Loucy (cell line): ENCODE measurements at regions not wholly inside any gene's neighbourhood (a gene's known extent, or its start where the extent isn't known, plus 50 kb on each side); places are given as distances from the start of the nearest gene placed in this dataset.

Experiments used
- H2AFZ ChIP-seq: fragments of 200-600 bp; sonication (generic); 2 replicates; pipeline ENCODE4 v1.6.0; 2016; ENCODE audit warnings: antibody characterized with exemption, mild to moderate bottlenecking, low read length, moderate library complexity
- H3F3A ChIP-seq: fragments of 200-600 bp; 2 replicates; pipeline ENCODE4 v1.6.0; 2016; ENCODE audit warnings: antibody characterized with exemption, low read depth, mild to moderate bottlenecking
- H3K27me3 ChIP-seq: fragments of 200-600 bp; sonication (generic); 2 replicates; pipeline ENCODE4 v1.6.1; 2014; ENCODE audit warnings: low read length, mild to moderate bottlenecking; ENCODE audit not compliant: insufficient read depth, poor library complexity, severe bottlenecking
- H3K36me3 ChIP-seq: fragments of 200-600 bp; sonication (generic); 2 replicates; pipeline ENCODE4 v1.6.1; 2016; ENCODE audit warnings: low read length; ENCODE audit not compliant: insufficient read depth
- H3K4me1 ChIP-seq: fragments of 200-600 bp; sonication (generic); 2 replicates; pipeline ENCODE4 v1.5.1; 2014; ENCODE audit warnings: low read length, mild to moderate bottlenecking; ENCODE audit not compliant: insufficient read depth, poor library complexity, severe bottlenecking
- H3K4me2 ChIP-seq: fragments of 200-600 bp; sonication (generic); 2 replicates; pipeline ENCODE4 v1.6.0; 2014; ENCODE audit warnings: antibody characterized with exemption, low read length, low read depth, mild to moderate bottlenecking; ENCODE audit not compliant: poor library complexity, severe bottlenecking
- H3K4me3 ChIP-seq: fragments of 200-600 bp; sonication (generic); 2 replicates; pipeline ENCODE4 v1.5.1; 2014; ENCODE audit warnings: low read length, mild to moderate bottlenecking, mixed read lengths; ENCODE audit not compliant: poor library complexity, severe bottlenecking
- H3K79me2 ChIP-seq: fragments of 200-600 bp; sonication (generic); 2 replicates; pipeline ENCODE4 v1.6.1; 2014; ENCODE audit warnings: low read length; ENCODE audit not compliant: insufficient read depth
- H3K9ac ChIP-seq: fragments of 200-600 bp; sonication (generic); 2 replicates; pipeline ENCODE4 v1.6.0; 2014; ENCODE audit warnings: mild to moderate bottlenecking, low read depth, low read length, moderate library complexity; ENCODE audit not compliant: poor library complexity, severe bottlenecking
- H3K9me2 ChIP-seq: fragments of 200-600 bp; sonication (generic); replicated peaks from 2 replicates; pipeline ENCODE4 v1.6.1; 2016; ENCODE audit warnings: low read depth, low read length, mixed read lengths
- H3K9me3 ChIP-seq: fragments of 200-600 bp; sonication (generic); 2 replicates; pipeline ENCODE4 v1.6.1; 2014; ENCODE audit warnings: mild to moderate bottlenecking, antibody characterized with exemption, low read length, low read depth; ENCODE audit not compliant: insufficient read depth
- H4K20me1 ChIP-seq: fragments of 200-600 bp; sonication (generic); 2 replicates; pipeline ENCODE4 v1.6.0; 2014; ENCODE audit warnings: antibody characterized with exemption, low read length, mild to moderate bottlenecking; ENCODE audit not compliant: insufficient read depth, poor library complexity, severe bottlenecking
- EZH2phosphoT487 ChIP-seq: fragments of 200-600 bp; IDR thresholded peaks from 2 replicates; pipeline ENCODE4 v1.6.1; 2018; ENCODE audit warnings: antibody characterized with exemption, mild to moderate bottlenecking, moderate library complexity, borderline replicate concordance
- TF ChIP-seq, protein P1 (sequence below): fragments of 200-600 bp; sonication (generic); conservative IDR thresholded peaks from 2 replicates; pipeline ENCODE4 v1.5.1; 2014; ENCODE audit warnings: mild to moderate bottlenecking, antibody characterized with exemption, low read length

DNA sequence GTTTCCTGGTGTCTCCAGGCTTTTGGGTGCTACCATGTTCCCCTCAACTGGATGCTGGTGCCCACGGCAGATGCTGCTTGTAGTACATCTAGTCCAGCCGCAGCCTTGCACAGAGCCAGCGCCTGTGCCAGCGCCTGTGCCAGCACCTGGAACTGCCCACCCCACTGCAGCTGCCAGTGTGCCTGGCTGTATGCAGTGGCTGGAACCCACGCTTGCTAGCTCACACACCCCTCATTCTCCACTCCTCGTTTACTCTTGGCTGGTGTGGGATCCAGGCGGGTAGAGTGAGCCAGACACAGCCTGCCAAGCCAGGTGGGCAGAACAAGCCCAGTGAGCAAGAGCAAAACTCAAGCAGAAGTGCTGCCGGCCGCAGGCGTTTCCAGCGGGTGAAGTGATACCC lies 428.6 kb downstream of the SLITRK1 start:
- Histone ChIP-seq H3K9me2 (no peaks in the 10 kb centered on the region), H3K36me3 (no peaks in the 10 kb centered on the region), H3K9me3 (no peaks in the 10 kb centered on the region), H3K4me2 (no peak overlapping the region), H3K79me2 (no peaks in the 10 kb centered on the region), H3F3A (no peaks in the 10 kb centered on the region), H4K20me1 (no peaks in the 10 kb centered on the region), H3K4me3 (no peak overlapping the region), H3K27me3 (no peaks in the 10 kb centered on the region), H3K4me1 (no peaks in the 10 kb centered on the region), H2AFZ (no peak overlapping the region), H3K9ac (no peak overlapping the region)
- no peak for TF ChIP-seq EZH2phosphoT487
- TF ChIP-seq, protein P1, sequence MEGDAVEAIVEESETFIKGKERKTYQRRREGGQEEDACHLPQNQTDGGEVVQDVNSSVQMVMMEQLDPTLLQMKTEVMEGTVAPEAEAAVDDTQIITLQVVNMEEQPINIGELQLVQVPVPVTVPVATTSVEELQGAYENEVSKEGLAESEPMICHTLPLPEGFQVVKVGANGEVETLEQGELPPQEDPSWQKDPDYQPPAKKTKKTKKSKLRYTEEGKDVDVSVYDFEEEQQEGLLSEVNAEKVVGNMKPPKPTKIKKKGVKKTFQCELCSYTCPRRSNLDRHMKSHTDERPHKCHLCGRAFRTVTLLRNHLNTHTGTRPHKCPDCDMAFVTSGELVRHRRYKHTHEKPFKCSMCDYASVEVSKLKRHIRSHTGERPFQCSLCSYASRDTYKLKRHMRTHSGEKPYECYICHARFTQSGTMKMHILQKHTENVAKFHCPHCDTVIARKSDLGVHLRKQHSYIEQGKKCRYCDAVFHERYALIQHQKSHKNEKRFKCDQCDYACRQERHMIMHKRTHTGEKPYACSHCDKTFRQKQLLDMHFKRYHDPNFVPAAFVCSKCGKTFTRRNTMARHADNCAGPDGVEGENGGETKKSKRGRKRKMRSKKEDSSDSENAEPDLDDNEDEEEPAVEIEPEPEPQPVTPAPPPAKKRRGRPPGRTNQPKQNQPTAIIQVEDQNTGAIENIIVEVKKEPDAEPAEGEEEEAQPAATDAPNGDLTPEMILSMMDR, result no peak

DNA sequence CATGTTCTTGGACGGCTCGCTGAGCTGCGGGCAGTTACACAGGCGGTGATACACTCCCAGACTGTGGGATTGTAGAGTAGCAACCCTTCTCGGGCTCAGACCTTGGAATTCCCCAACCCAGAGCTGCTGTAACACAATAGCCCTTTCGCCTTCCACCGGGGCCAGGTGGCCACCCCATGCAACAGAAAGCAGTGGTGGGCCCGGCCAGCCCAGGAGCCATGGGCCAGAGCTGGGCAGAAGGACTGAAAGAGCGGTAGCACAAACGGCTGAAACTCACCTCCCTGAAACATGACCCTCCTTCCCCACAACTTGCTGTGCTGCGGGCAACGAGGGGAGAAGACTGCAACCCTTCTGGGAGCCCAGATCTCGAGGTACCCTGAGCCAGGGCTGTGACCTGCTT lies 429.0 kb downstream of the SLITRK1 start:
- Histone ChIP-seq H3K79me2 (no peaks in the 10 kb centered on the region), H3K36me3 (no peaks in the 10 kb centered on the region), H3K4me2 (no peak overlapping the region), H2AFZ (no peak overlapping the region), H3K27me3 (no peaks in the 10 kb centered on the region), H3K9me2 (no peaks in the 10 kb centered on the region), H3K4me3 (no peak overlapping the region), H3K4me1 (no peaks in the 10 kb centered on the region), H3F3A (no peaks in the 10 kb centered on the region), H4K20me1 (no peaks in the 10 kb centered on the region), H3K9me3 (no peaks in the 10 kb centered on the region), H3K9ac (no peak overlapping the region)
- TF ChIP-seq, protein P1, result no peak
- TF ChIP-seq EZH2phosphoT487, result no peak

DNA sequence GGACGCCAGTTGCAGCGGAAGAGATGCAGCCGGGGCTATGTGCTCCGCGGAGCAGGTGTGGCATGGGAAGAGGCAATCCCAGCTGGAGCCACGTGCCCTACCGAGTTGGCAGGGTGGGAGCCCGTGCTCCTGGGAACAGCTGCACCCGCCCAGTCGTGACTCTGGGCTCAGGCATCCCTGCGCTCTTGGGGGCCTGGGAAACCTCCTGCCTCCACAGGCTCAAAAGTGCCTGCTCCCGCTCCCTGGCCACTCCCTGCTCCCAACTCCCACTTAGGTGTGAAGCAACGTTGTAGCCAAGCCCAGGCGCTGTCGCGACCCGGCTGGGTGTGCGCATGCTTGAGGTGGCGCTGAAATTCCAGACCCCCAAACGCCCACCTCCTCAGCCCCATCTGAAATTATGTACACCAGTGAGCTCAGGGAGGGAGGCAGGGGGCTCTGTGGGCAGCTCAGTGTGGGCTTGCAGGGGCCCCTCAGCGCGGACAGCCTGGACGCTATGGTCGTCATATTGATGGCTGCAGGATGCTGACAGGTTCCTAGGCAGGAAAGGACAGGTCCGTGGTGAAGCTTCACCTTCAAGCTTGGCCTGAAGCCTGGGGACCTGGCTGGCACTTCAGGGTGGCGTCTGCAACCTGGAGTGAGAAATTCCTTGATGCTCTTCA lies 429.9 kb downstream of the SLITRK1 start:
- H3F3A ChIP-seq, result no peaks in the 10 kb centered on the region
- TF ChIP-seq EZH2phosphoT487, result no peak
- TF ChIP-seq, protein P1, result no peak
- H3K27me3 ChIP-seq, result no peaks in the 10 kb centered on the region
- no peaks in the 10 kb centered on the region for H3K4me1 ChIP-seq
- H3K9me2 ChIP-seq, result no peaks in the 10 kb centered on the region
- no peaks in the 10 kb centered on the region for H3K9me3 ChIP-seq
- H4K20me1 ChIP-seq, result no peaks in the 10 kb centered on the region
- no peak overlapping the region for H3K4me3 ChIP-seq
- H3K9ac ChIP-seq, result no peak overlapping the region
- H2AFZ ChIP-seq, result no peak overlapping the region
- H3K79me2 ChIP-seq, result no peaks in the 10 kb centered on the region
- no peak overlapping the region for H3K4me2 ChIP-seq
- H3K36me3 ChIP-seq, result no peaks in the 10 kb centered on the region
